ENCODE measurements at regions not wholly inside any gene's neighbourhood (a gene's known extent, or its start where the extent isn't known, plus 50 kb on each side); places are given as distances from the start of the nearest gene placed in this dataset.

DNA sequence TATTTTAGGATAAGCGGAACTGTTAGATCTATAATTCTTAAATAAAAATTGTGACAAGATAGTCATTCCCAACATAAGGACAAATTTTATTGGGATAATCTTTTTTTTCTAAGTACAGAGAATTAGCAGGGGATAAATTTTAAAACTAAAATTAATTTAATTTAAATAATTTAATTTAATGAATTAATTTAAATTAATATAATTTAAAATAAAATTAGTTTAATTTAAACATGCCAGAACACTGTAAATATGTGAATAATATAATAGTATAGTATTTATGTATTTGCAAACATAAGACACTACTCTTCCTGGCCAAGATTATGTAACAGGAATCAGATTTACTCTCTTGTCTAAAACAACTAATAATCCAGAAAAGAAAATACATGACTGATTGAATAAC lies 1055.9 kb downstream of the PDHA2 start:
- Mint-ChIP-seq H3K9me3 (no peaks in the 10 kb centered on the region), H3K4me1 (no peaks in the 10 kb centered on the region), H3K27ac (no peak overlapping the region), H3K4me3 (no peak overlapping the region), H3K27me3 (ENCODE audit: low read depth) (no peaks in the 10 kb centered on the region), H3K36me3 (ENCODE audit: low read depth) (no peaks in the 10 kb centered on the region)
- TF ChIP-seq, protein P1, sequence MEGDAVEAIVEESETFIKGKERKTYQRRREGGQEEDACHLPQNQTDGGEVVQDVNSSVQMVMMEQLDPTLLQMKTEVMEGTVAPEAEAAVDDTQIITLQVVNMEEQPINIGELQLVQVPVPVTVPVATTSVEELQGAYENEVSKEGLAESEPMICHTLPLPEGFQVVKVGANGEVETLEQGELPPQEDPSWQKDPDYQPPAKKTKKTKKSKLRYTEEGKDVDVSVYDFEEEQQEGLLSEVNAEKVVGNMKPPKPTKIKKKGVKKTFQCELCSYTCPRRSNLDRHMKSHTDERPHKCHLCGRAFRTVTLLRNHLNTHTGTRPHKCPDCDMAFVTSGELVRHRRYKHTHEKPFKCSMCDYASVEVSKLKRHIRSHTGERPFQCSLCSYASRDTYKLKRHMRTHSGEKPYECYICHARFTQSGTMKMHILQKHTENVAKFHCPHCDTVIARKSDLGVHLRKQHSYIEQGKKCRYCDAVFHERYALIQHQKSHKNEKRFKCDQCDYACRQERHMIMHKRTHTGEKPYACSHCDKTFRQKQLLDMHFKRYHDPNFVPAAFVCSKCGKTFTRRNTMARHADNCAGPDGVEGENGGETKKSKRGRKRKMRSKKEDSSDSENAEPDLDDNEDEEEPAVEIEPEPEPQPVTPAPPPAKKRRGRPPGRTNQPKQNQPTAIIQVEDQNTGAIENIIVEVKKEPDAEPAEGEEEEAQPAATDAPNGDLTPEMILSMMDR (IDR thresholded peaks at IDR 0.05; ENCODE audit: unreplicated experiment in 3 of 3) = no peak

- Mint-ChIP-seq H3K36me3 (ENCODE audit: low read depth) (no peaks in the 10 kb centered on the region), H3K27ac (no peak overlapping the region), H3K4me3 (no peak overlapping the region), H3K9me3 (no peaks in the 10 kb centered on the region), H3K4me1 (no peaks in the 10 kb centered on the region), H3K27me3 (ENCODE audit: low read depth) (no peaks in the 10 kb centered on the region)
- TF ChIP-seq, protein P1 (IDR thresholded peaks at IDR 0.05; ENCODE audit: unreplicated experiment in 3 of 3) = no peak
These were observed 1072.8 kb downstream of the PDHA2 start for GRCh38 chr4:96912716-96913115.

DNA sequence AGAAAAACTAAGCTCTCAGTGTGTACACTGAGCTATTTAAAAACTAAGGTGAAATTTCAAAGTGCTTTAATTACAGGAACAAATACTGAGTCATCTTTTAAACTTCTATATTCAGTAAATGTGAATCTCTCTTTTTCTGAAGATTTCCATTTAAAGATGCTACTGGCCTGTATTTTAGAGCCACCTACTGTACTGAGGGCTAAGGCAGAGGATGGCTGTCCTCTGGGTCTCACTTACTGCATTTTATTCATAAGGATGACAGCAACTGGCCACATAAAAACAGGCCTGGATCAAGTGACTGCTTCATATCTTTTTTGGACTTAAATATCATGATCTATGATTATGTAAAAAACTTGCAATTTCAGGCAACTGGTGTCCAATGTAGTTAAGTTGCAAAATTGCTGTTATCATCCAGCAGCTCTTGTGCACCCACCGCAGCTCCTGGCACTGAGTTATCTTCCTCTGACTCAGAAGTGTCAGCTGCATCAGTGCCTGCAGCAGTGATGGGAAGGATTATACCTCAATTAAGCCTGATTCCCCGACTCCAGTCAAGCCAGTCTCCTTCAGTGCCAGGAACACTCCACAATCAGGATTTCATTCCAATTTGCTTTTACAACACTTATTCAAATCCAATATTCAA lies 1073.7 kb downstream of the PDHA2 start:
- Mint-ChIP-seq H3K27ac (no peak overlapping the region), H3K9me3 (no peaks in the 10 kb centered on the region), H3K27me3 (ENCODE audit: low read depth) (no peaks in the 10 kb centered on the region), H3K4me3 (no peak overlapping the region), H3K36me3 (ENCODE audit: low read depth) (no peaks in the 10 kb centered on the region), H3K4me1 (no peaks in the 10 kb centered on the region)
- TF ChIP-seq, protein P1 (IDR thresholded peaks at IDR 0.05; ENCODE audit: unreplicated experiment in 3 of 3) = no peak

DNA sequence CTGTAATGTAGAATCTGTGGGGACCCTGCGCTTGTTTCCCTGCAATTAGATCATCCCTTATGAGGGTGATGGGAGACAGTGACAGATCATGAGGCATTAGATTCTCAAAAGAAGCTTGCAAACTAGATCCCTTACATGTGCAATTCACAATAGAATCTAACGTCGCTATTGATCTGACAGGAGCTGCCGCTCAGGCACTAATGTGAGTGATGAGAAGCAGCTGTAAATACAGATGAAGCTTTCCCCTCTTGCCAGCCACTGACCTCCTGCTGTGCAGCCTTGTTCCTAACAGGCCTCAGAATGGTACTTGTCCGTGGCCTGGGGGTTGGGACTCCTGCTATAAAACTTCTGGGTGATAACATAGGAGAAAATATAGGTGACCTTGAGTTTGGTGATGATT lies 1076.8 kb downstream of the PDHA2 start:
- no peak overlapping the region for H3K4me3 Mint-ChIP-seq
- H3K9me3 Mint-ChIP-seq = peaks cover 17% of the 10 kb centered on the region
- TF ChIP-seq, protein P1 (IDR thresholded peaks at IDR 0.05; ENCODE audit: unreplicated experiment in 3 of 3) = no peak
- no peaks in the 10 kb centered on the region for H3K4me1 Mint-ChIP-seq
- H3K27ac Mint-ChIP-seq = no peak overlapping the region
- H3K36me3 Mint-ChIP-seq (ENCODE audit: low read depth) = no peaks in the 10 kb centered on the region
- H3K27me3 Mint-ChIP-seq (ENCODE audit: low read depth) = no peaks in the 10 kb centered on the region

DNA sequence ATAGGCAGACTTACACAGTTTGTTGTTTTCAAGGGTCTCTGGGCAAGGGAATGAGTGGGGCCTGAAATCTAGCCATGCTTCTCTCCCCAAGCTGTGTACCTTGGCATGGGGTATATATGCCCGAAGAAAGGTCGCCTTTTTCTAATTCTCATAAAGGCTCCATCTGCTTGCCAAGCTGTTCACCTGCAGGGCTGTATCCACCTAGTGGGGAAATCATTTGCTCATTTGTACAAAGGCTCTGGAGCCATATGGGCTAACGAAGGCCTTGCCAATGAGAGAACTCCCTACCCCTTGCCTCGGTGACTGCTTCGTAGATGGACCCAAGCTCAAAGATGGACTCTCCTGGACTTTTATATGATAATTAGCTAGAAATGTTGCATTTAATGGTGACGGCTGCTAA lies 1097.0 kb downstream of the PDHA2 start:
- TF ChIP-seq, protein P1 (IDR thresholded peaks at IDR 0.05; ENCODE audit: unreplicated experiment in 3 of 3) = no peak
- Mint-ChIP-seq H3K4me3 (no peak overlapping the region), H3K4me1 (no peaks in the 10 kb centered on the region), H3K36me3 (ENCODE audit: low read depth) (no peaks in the 10 kb centered on the region), H3K27me3 (ENCODE audit: low read depth) (no peaks in the 10 kb centered on the region), H3K27ac (no peak overlapping the region), H3K9me3 (no peaks in the 10 kb centered on the region)

GRCh38 chr4:96946552-96946951 lies 1106.7 kb downstream of the PDHA2 start:
- no peaks in the 10 kb centered on the region for H3K36me3 Mint-ChIP-seq (ENCODE audit: low read depth)
- TF ChIP-seq, protein P1 (IDR thresholded peaks at IDR 0.05; ENCODE audit: unreplicated experiment in 3 of 3) = no peak
- H3K27me3 Mint-ChIP-seq (ENCODE audit: low read depth) = no peaks in the 10 kb centered on the region
- no peaks in the 10 kb centered on the region for H3K4me1 Mint-ChIP-seq
- H3K9me3 Mint-ChIP-seq = no peaks in the 10 kb centered on the region
- no peak overlapping the region for H3K27ac Mint-ChIP-seq
- H3K4me3 Mint-ChIP-seq = no peak overlapping the region
